ENCODE measurements at regions not wholly inside any gene's neighbourhood (a gene's known extent, or its start where the extent isn't known, plus 50 kb on each side); places are given as distances from the start of the nearest gene placed in this dataset.

DNA sequence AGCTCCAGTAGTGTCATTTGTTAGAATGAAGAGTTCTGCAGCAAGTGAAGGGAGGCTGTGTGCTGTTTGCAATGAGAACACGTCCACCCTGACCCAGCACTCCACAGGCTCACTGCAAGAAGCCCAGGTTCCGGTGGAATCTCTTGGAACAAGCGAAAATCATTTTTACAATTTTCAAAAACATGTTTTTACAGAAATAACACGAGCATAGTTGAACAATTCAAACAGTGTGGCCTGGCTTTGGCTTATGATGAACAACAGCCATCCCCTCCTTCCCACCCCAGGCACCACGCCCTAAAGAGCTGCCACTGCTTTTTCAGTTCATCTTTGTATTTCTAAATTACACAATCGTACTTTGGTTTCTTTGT lies 59.5 kb upstream of the KY start:
- TF ChIP-seq CTCF (IDR thresholded peaks at IDR 0.05; ENCODE audit: insufficient read depth, low read length) = no peak
- TF ChIP-seq REST (IDR thresholded peaks at IDR 0.05; ENCODE audit: insufficient replicate concordance, low read depth) = no peak
- TF ChIP-seq POLR2AphosphoS5 (IDR thresholded peaks at IDR 0.05; ENCODE audit: low read depth) = no peak
